Endothelial cell of umbilical vein (primary cell): ENCODE measurements at regions not wholly inside any gene's neighbourhood (a gene's known extent, or its start where the extent isn't known, plus 50 kb on each side); places are given as distances from the start of the nearest gene placed in this dataset.

ENCODE experiments used
- BruUV-seq: library from RNA; stranded (reverse); fragments of 400-500 nt; replicated peaks from 2 replicates; lab custom pipeline; 2021; lab: Mats Ljungman, UMichigan
- CTCF ChIA-PET: fragments of 300-600, 350-600 bp; sonication (Branson Sonifier 250); formaldehyde crosslinking; loops from one replicate; lab custom pipeline; 2021; ENCODE audit warnings: antibody characterized with exemption, inconsistent platforms; lab: Charles Lee
- POLR2A ChIA-PET: fragments of 300-600, 350-600 bp; sonication (Branson Sonifier 250); formaldehyde crosslinking; loops from one replicate; lab custom pipeline; 2021; ENCODE audit warnings: antibody characterized with exemption, inconsistent platforms; lab: Charles Lee
- DNase-seq: peaks from one replicate; pipeline ENCODE4 v3.0.0-alpha.2; 2011; ENCODE audit warnings: low read depth, low spot score
- FAIRE-seq: peaks from 2 replicates; lab custom pipeline; 2011; peaks lifted over from hg19 to GRCh38; lab: Jason Lieb, UNC
- H2AFZ ChIP-seq: 2 replicates; pipeline ENCODE4 v1.6.0; 2012; ENCODE audit warnings: low read depth, low read length, control low read depth, inconsistent platforms
- H3K27ac ChIP-seq: 2 replicates; pipeline ENCODE4 v1.5.1; 2011; ENCODE audit warnings: low read depth, mild to moderate bottlenecking, control low read depth, low read length, moderate library complexity; ENCODE audit not compliant: insufficient read depth
- H3K27me3 ChIP-seq, 2 experiments: 2 replicates each; pipeline versions ENCODE4 v1.6.0 to v1.6.1; 2011; ENCODE audit warnings: low read length in 2 of 2, mixed read lengths in 1 of 2; ENCODE audit not compliant: control insufficient read depth in 2 of 2, insufficient read depth in 2 of 2
- H3K36me3 ChIP-seq, 2 experiments: 2 replicates in 1 of 2; 3 replicates in 1 of 2; pipeline ENCODE4 v1.5.1; 2011; ENCODE audit warnings: low read length in 2 of 2, mild to moderate bottlenecking in 1 of 2, moderate library complexity in 1 of 2; ENCODE audit not compliant: control insufficient read depth in 2 of 2, insufficient read depth in 2 of 2; ENCODE audit errors: extremely low read depth in 1 of 2
- H3K4me1 ChIP-seq: 3 replicates; pipeline ENCODE4 v1.5.1; 2011; ENCODE audit warnings: mild to moderate bottlenecking, low read length; ENCODE audit not compliant: control insufficient read depth, insufficient read depth; ENCODE audit errors: extremely low read depth
- H3K4me2 ChIP-seq: 2 replicates; pipeline ENCODE4 v1.6.1; 2011; ENCODE audit warnings: low read length, control low read depth, mixed read lengths; ENCODE audit not compliant: insufficient read depth
- H3K4me3 ChIP-seq, 3 experiments: fragments of 200-600 bp in 1 of 3; sonication (generic), shearing (Covaris generic) in 1 of 3; replicated peaks in 1 of 3; 2 replicates each; pipeline ENCODE4 v1.5.1; 2011 to 2016; ENCODE audit warnings: control low read depth in 3 of 3, low read length in 3 of 3, mild to moderate bottlenecking in 2 of 3, inconsistent platforms in 1 of 3, low read depth in 1 of 3, moderate library complexity in 1 of 3; ENCODE audit not compliant: insufficient read depth in 1 of 3
- H3K79me2 ChIP-seq: 2 replicates; pipeline ENCODE4 v1.6.0; 2012; ENCODE audit warnings: low read length, inconsistent platforms; ENCODE audit not compliant: control insufficient read depth, insufficient read depth
- H3K9ac ChIP-seq: replicated peaks from 2 replicates; pipeline ENCODE3; 2011; ENCODE audit warnings: low read length, control low read depth; ENCODE audit not compliant: insufficient read depth; ENCODE audit errors: extremely low read depth
- H3K9me1 ChIP-seq: replicated peaks from 3 replicates; pipeline ENCODE4 v1.6.0; 2011; ENCODE audit warnings: mild to moderate bottlenecking, low read length; ENCODE audit not compliant: control insufficient read depth, insufficient read depth; ENCODE audit errors: extremely low read depth
- H3K9me3 ChIP-seq: replicated peaks from 2 replicates; pipeline ENCODE4 v1.5.1; 2012; ENCODE audit warnings: low read length, inconsistent platforms; ENCODE audit not compliant: control insufficient read depth, insufficient read depth
- H4K20me1 ChIP-seq: replicated peaks from 2 replicates; pipeline ENCODE3; 2011; ENCODE audit warnings: mild to moderate bottlenecking, low read length; ENCODE audit not compliant: control insufficient read depth, insufficient read depth; ENCODE audit errors: extremely low read depth
- CTCF ChIP-seq, 2 donors: IDR thresholded peaks; 1 replicate in 1 of 2; 2 replicates in 1 of 2; pipeline ENCODE4 v1.5.1; 2011; ENCODE audit warnings: low read length in 2 of 2, mild to moderate bottlenecking in 2 of 2, moderate library complexity in 2 of 2, control low read depth in 1 of 2, inconsistent platforms in 1 of 2, low read depth in 1 of 2; ENCODE audit not compliant: insufficient read depth in 1 of 2; ENCODE audit errors: extremely low read depth in 1 of 2
- EZH2 ChIP-seq: IDR thresholded peaks from 2 replicates; pipeline ENCODE4 v1.6.1; 2012; ENCODE audit warnings: borderline replicate concordance, low read depth, mild to moderate bottlenecking, moderate library complexity, low read length, inconsistent platforms; ENCODE audit not compliant: severe bottlenecking
- FOS ChIP-seq: IDR thresholded peaks from 2 replicates; pipeline ENCODE4 v1.6.1; 2011; ENCODE audit warnings: mild to moderate bottlenecking, low read length, moderate library complexity, borderline replicate concordance; ENCODE audit not compliant: insufficient read depth
- GATA2 ChIP-seq: IDR thresholded peaks from 2 replicates; pipeline ENCODE4 v1.7.0; 2011; ENCODE audit warnings: low read depth, mild to moderate bottlenecking, moderate library complexity, mixed read lengths, low read length; ENCODE audit not compliant: insufficient read length, insufficient read depth
- JUN ChIP-seq: IDR thresholded peaks from 2 replicates; pipeline ENCODE4 v1.6.1; 2011; ENCODE audit warnings: borderline replicate concordance, low read depth; ENCODE audit not compliant: insufficient read length, insufficient read depth
- MAX ChIP-seq: IDR thresholded peaks from 2 replicates; pipeline ENCODE4 v1.6.1; 2011; ENCODE audit not compliant: insufficient read depth, insufficient read length
- MYC ChIP-seq: IDR thresholded peaks from one replicate; pipeline ENCODE4 v1.6.1; 2011; ENCODE audit warnings: mild to moderate bottlenecking, low read depth, low read length
- POLR2A ChIP-seq: IDR thresholded peaks from 2 replicates; pipeline ENCODE4 v1.6.1; 2012; ENCODE audit warnings: low read depth, mild to moderate bottlenecking, control low read depth, low read length
- POLR2AphosphoS5 ChIP-seq: IDR thresholded peaks from 2 replicates; pipeline ENCODE4 v1.6.1; 2012; ENCODE audit warnings: low read depth, mild to moderate bottlenecking, control low read depth, low read length, moderate library complexity; ENCODE audit not compliant: insufficient read depth
- dilution Hi-C: fragments of 300-500 bp; cut with MboI; formaldehyde crosslinking; loops from one replicate; pipeline ENCODE4 v1.15.0; 2019; ENCODE audit warnings: low sequenced_read_pairs; ENCODE audit not compliant: extremely low pct_ligation_motif_present
- intact Hi-C: fragments of 100-400 bp; cut with micrococcal nuclease; formaldehyde crosslinking; loops from one replicate; pipeline ENCODE4 v1.10.0; 2022

- no peak for FAIRE-seq
- Histone ChIP-seq H4K20me1 (no peaks in the 10 kb centered on the region), H3K27me3 (no peaks in the 10 kb centered on the region), H3K36me3 (no peaks in the 10 kb centered on the region), H3K4me2 (no peak overlapping the region), H3K27ac (no peak overlapping the region), H3K9me1 (no peaks in the 10 kb centered on the region), H3K9ac (no peak overlapping the region), H2AFZ (no peak overlapping the region), H3K9me3 (peaks cover 3% of the 10 kb centered on the region), H3K4me1 (no peaks in the 10 kb centered on the region), H3K79me2 (no peaks in the 10 kb centered on the region), H3K4me3 (no peak overlapping the region)
- dilution Hi-C loops (no loop called here), intact Hi-C loops (no loop called here)
- BruUV-seq, result no TSS peak
- TF ChIP-seq MYC (no peak), JUN (no peak), MAX (no peak), FOS (no peak), EZH2 (no peak), POLR2AphosphoS5 (no peak), POLR2A (no peak), GATA2 (no peak), CTCF (IDR thresholded peaks at IDR 0.05; ENCODE audit: extremely low read depth in 1 of 2, insufficient read depth in 1 of 2, low read depth in 1 of 2, low read length in 2 of 2) (no peak)
- DNase-seq, result no peak
- ChIA-PET POLR2A (no interaction called here), CTCF (no interaction called here)
These were observed 413.7 kb upstream of the RGPD4 start for GRCh38 chr2:107412981-107413380.
